GM13977 (cell line): ENCODE measurements at regions not wholly inside any gene's neighbourhood (a gene's known extent, or its start where the extent isn't known, plus 50 kb on each side); places are given as distances from the start of the nearest gene placed in this dataset.

Source experiments
- DNase-seq: peaks from one replicate; pipeline ENCODE4 v3.0.0; 2012; ENCODE audit warnings: low spot score
- in situ Hi-C: fragments of 300-500 bp; cut with MboI; formaldehyde crosslinking; loops from one replicate; pipeline ENCODE4 v1.12.0; 2022; ENCODE audit warnings: low sequenced_read_pairs, low pct_unique_long_range_greater_than_20kb, mixed read lengths, inconsistent platforms; ENCODE audit not compliant: unreplicated experiment
- TF ChIP-seq, protein P1 (sequence below): IDR thresholded peaks from 2 replicates; pipeline ENCODE4 v1.5.1; 2012; ENCODE audit warnings: mild to moderate bottlenecking, control low read depth; ENCODE audit not compliant: insufficient read depth; ENCODE audit errors: extremely low read depth, missing control alignments

DNA sequence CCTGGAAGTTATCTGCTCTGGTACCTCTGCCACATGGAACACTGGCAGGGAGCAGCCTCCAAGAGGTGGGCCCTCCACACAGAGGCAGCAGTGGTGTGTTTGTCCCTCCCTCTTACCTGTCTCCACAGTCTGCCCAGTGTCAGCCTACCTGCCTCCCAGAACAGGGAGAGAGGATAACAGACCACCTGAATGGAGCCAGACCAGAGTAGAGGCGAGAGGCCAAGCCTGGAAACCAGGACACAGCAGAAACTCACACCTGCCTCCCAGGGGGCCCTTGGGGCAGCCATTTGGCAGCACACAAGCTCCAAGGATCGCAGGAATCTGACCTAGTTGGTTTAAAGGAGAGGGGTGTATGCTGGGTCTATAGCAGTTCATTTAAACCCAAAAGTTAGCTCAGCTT, 100.2 kb upstream of the ZNF366 start:
- DNase-seq, result no peak
- TF ChIP-seq, protein P1, sequence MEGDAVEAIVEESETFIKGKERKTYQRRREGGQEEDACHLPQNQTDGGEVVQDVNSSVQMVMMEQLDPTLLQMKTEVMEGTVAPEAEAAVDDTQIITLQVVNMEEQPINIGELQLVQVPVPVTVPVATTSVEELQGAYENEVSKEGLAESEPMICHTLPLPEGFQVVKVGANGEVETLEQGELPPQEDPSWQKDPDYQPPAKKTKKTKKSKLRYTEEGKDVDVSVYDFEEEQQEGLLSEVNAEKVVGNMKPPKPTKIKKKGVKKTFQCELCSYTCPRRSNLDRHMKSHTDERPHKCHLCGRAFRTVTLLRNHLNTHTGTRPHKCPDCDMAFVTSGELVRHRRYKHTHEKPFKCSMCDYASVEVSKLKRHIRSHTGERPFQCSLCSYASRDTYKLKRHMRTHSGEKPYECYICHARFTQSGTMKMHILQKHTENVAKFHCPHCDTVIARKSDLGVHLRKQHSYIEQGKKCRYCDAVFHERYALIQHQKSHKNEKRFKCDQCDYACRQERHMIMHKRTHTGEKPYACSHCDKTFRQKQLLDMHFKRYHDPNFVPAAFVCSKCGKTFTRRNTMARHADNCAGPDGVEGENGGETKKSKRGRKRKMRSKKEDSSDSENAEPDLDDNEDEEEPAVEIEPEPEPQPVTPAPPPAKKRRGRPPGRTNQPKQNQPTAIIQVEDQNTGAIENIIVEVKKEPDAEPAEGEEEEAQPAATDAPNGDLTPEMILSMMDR, result no peak
- in situ Hi-C loops, result loop anchor here (25.0 kb wide), 1 partner anchor 205 kb away; the partner anchor contains the start of gene TNPO1

DNA sequence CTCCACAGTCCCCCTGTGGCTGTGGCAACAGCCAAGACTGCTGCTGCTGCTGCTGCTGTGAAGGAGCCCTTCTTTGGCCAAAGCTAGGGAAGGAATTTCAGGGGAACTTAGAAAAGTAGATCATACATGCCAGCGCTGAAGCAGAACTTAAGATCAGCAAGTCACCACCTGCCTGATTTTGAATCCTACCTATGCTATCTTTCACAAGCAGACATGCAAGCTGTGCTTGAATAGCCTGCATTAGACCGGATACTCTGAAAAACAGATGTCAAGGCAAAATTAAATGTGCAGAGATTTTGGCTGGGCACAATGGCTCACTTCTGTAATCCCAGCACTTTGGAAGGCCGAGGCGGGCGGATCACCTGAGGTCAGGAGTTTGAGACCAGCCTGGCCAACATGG, 99.3 kb upstream of the ZNF366 start:
- in situ Hi-C loops, result loop anchor here (25.0 kb wide), 1 partner anchor 206 kb away; the partner anchor contains the start of gene TNPO1
- no peak for DNase-seq
- TF ChIP-seq, protein P1, result no peak

DNA sequence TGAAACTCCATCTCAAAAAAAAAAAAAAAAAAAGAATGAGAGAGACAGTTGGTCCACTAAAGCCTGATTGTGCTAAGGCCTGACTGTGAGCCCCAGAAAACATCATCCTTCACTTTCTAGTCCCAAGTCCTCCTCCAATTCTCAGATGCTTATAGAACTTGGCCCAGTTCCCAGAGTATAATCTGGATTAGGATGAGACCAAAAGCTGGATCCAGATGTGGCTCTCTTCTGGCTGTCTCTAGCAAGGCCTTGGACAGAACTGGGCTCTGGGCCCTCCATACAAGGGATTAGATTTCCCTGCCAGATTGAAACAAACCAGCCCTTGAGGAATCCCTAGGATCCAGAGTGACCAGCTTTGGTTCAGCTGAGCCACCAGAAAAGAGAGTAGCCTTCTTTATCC, 98.4 kb upstream of the ZNF366 start:
- in situ Hi-C loops, result loop anchor here (25.0 kb wide), 1 partner anchor 207 kb away; the partner anchor contains the start of gene TNPO1

DNA sequence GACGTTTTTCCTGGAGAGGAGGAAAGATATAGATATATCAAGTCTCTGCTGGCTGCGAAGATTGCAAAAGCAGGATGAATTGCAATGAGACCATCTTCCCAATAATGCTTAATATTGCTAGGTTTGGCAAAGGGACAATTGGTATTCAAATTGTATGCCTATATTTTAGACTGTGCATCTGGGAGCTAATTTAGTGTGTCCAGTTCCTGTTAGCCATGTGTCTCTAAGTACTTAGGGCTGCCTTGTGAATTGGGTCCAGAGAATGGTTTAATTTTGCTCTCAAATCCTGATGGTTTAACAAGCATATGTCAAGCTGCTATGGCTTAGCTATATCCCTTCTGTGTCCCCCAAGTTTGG, 97.6 kb upstream of the ZNF366 start:
- no peak for DNase-seq
- TF ChIP-seq, protein P1, result no peak
- in situ Hi-C loops, result loop anchor here (25.0 kb wide), 1 partner anchor 208 kb away; the partner anchor contains the start of gene TNPO1

More for the DNA sequence above, 98.4 kb upstream of the ZNF366 start:
- TF ChIP-seq, protein P1, result no peak
- no peak for DNase-seq

DNA sequence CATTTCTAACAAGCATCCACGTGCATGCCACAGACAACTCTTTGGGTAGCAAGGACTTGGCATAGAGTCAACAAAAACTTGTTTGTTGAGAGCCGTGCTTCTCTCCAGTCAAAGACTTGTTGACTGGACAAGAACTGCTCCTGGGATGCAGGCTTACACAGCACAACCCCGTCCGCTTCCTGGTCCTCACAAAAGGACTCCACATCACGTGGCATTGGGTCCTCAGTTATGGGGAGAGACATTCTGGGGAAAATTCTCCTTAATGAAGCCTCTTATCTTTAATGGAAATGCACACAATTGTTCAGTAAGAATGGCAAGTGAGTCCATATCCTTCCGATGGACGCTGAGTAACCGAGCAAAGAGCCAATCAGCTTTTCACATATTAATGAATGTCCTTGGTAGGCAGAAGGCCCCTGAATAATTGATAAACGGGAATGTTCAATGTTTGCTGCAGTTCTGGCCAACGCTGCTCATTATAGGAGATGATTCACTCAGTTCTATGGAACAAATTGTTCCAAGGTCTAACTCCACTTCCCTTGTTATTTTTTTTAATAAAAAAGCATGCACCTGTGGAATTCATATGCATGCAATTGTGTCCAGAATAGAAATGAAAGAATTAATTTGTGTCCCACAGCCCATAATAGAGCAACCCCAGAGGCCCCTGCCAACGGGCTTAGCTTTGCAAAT, 97.0 kb upstream of the ZNF366 start:
- TF ChIP-seq, protein P1, result no peak
- no peak for DNase-seq
- in situ Hi-C loops, result loop anchor here (25.0 kb wide), 1 partner anchor 208 kb away; the partner anchor contains the start of gene TNPO1

DNA sequence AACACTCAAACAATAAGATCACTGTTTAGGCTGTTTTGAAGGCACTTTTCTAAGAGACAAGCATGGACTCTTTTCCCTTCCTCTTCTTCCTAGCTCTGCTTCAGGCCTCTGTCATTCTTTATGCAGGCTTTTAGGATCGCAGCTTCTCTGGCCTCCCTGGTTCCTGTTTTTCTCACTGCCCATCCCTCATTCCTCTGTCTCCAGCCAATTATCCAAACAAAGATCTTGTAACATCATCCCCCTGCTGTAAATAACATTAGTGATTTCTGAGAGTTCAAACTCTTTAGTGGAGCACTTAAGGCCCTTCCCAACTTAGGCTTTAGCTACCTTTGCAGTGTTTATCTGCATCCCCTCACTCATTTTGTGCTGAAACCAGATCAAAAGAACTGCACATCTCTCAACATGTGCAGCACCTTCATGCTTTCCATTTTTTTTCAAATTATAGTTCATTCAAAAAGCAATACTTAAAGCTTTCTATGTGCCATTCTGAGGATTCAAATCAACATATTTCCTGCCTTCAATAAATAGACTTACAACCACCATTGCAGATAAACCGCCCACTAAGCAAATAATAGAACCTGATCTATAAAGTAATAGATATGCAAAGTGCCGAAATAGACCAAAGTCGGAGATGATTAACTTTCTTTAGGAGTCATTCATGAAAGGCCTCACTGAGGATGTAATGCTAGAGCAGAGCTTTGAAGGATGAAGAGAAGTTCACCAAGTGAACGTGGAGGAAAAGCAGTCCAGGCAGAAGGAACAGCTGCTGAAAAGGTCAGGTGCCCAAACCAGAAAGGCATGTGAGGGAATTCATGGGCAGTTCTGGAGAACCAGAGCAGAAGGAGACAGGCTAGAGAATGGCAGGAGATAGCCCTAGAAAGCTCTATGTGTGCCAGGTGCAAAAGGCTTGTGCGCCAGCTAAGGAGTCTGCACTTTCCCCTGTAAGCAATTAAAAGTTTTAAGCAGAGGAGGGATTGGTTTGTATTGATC, 95.8 kb upstream of the ZNF366 start:
- in situ Hi-C loops, result loop anchor here (25.0 kb wide), 1 partner anchor 209 kb away; the partner anchor contains the start of gene TNPO1
- TF ChIP-seq, protein P1, result no peak

More for the DNA sequence above, 95.8 kb upstream of the ZNF366 start:
- no peak for DNase-seq
